ENCODE measurements at regions not wholly inside any gene's neighbourhood (a gene's known extent, or its start where the extent isn't known, plus 50 kb on each side); places are given as distances from the start of the nearest gene placed in this dataset.

DNA sequence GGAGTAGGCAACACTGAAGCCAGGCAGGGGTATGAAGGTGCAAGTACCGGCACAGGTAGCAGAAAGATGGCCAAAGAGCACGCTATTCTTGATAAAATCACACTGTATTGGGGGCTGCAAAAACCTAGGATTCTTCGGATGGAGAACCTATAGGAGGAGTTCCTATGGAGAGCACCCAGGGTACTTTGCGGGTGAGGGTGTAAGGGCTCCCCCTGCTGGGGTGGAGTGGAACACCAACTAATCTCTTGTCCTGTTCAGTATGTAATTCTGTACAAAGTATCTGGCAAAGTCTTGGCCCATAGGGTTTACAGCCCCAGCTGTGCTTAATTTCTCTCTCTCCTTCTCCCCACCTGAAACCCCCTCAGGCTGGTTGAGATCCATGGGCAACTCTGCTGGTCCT, 393.1 kb upstream of the ASIC2 start:
- TF ChIP-seq EP300 (IDR thresholded peaks at IDR 0.05): no peak
- TF ChIP-seq, protein P1, sequence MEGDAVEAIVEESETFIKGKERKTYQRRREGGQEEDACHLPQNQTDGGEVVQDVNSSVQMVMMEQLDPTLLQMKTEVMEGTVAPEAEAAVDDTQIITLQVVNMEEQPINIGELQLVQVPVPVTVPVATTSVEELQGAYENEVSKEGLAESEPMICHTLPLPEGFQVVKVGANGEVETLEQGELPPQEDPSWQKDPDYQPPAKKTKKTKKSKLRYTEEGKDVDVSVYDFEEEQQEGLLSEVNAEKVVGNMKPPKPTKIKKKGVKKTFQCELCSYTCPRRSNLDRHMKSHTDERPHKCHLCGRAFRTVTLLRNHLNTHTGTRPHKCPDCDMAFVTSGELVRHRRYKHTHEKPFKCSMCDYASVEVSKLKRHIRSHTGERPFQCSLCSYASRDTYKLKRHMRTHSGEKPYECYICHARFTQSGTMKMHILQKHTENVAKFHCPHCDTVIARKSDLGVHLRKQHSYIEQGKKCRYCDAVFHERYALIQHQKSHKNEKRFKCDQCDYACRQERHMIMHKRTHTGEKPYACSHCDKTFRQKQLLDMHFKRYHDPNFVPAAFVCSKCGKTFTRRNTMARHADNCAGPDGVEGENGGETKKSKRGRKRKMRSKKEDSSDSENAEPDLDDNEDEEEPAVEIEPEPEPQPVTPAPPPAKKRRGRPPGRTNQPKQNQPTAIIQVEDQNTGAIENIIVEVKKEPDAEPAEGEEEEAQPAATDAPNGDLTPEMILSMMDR (IDR thresholded peaks at IDR 0.05): no peak
- no peak for TF ChIP-seq POLR2A (IDR thresholded peaks at IDR 0.05)
